ENCODE measurements at regions not wholly inside any gene's neighbourhood (a gene's known extent, or its start where the extent isn't known, plus 50 kb on each side); places are given as distances from the start of the nearest gene placed in this dataset.

DNA sequence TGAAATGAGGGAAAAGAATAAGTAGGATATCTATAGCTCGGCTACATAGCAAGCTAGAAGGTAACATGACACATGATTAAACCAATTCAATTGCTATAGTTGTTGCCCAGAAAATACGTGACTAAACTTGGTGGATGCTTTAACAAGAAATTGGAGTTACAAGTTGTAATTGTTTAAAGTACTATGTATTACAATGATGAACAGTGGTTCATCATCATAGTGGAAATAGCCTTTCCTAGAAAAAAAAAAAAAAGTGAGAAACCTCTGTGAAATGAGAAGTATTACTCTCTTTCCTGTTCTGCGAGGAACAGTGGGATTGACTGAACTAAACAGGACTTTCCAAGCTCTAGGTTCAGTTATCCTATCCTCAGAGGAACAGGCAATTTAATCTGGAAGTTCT lies 209.7 kb upstream of the KLF3 start:
- no peak for TF ChIP-seq CTCF (IDR thresholded peaks at IDR 0.05)
- no peak for TF ChIP-seq POLR2A (IDR thresholded peaks at IDR 0.05)
- Histone ChIP-seq H3K4me1 (peaks cover 0 to 9% (median 2%) of the 10 kb centered on the region in 4 donors), H3K27me3 (no peaks in the 10 kb centered on the region), H3K9me3 (no peaks in the 10 kb centered on the region), H3K4me3 (no peak overlapping the region), H3K27ac (no peak overlapping the region), H3K36me3 (no peaks in the 10 kb centered on the region)
- no peak for DNase-seq

DNA sequence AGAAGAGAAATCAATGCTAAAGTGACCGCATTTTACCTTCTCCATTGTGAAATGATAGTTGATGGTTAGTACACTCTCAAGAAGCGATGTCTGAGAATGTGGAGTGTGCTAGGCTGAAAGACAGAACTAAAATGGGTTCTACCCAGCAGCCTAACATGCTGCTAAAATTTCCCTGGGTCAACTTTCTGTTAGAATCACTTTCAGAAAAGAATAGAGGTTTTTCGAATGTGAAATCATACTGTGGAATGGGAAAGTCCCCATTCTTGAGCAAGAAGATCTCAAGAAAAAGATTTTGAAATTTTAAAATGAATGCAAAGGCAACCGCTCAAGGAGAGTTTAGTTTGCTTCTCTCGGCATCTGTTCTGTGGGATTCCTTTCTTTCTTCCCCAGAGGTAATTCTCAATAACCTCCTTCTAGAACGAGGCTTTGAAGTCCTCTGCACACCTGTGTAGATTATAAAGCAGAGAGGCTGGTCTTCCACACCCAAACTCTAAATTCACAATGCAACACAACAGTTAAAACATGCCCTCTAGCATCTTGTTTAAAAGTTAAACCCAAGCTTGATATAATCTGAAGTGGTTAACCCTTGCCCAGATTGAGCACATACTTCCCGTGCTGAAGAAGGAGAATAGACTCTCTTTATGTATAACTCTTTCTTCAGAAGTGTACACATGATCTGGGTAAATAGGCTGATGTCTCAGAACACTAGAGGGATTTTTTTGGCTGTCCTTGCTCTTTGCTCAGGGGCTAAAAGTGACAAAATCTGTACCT lies 208.7 kb upstream of the KLF3 start:
- no peaks in the 10 kb centered on the region for H3K4me1 ChIP-seq
- no peaks in the 10 kb centered on the region for H3K9me3 ChIP-seq
- H3K36me3 ChIP-seq = no peaks in the 10 kb centered on the region
- no peak for DNase-seq
- no peaks in the 10 kb centered on the region for H3K27me3 ChIP-seq
- TF ChIP-seq CTCF (IDR thresholded peaks at IDR 0.05) (no peak), POLR2A (IDR thresholded peaks at IDR 0.05) (no peak)
- H3K4me3 ChIP-seq = no peak overlapping the region
- H3K27ac ChIP-seq = no peak overlapping the region

DNA sequence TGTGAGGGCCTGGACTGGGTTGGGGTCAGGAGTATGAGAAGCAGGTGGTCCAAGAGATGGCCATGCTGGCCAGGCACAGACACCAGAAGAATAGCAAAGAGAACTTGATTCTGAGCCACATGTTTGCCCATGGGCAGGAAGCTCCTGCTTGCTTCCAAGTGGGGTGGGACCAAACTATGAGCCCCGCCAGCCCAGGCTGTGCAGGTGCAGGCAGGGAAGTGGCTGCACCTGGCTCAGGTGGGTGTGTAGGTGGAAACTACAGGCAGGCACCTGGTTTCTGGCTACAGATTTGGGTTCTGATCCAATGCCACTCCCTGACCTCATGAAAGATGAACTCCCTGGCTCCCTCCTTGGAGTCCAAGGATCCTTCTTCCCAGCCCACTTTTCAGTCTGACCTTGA lies 207.9 kb upstream of the KLF3 start:
- H3K9me3 ChIP-seq = no peaks in the 10 kb centered on the region
- no peaks in the 10 kb centered on the region for H3K27me3 ChIP-seq
- no peaks in the 10 kb centered on the region for H3K4me1 ChIP-seq
- DNase-seq = peak in 1 of 3 donors; percentile 56
- TF ChIP-seq POLR2A (IDR thresholded peaks at IDR 0.05) (no peak), CTCF (IDR thresholded peaks at IDR 0.05) (no peak)
- H3K27ac ChIP-seq = no peak overlapping the region
- H3K36me3 ChIP-seq = no peaks in the 10 kb centered on the region
- no peak overlapping the region for H3K4me3 ChIP-seq

DNA sequence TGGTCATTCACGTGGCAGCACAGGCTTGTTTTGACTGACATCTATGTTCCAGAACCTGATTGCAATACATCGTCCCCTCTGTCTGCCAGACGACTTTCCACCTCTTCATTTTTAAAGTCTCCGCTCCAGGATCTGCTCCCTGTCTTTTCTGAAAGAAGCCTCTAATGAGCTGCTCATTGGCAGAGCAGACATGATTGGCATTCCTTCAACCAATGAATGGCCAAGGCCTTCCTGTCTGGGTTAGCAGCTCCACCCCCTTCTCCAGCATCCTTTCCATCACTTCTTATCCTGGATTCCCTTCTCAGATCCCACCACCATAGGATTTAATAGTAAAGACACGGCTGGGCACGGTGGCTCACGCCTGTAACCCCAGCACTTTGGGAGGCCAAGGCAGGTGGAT lies 202.7 kb upstream of the KLF3 start:
- H3K4me1 ChIP-seq = no peaks in the 10 kb centered on the region
- no peak overlapping the region for H3K4me3 ChIP-seq
- TF ChIP-seq POLR2A (IDR thresholded peaks at IDR 0.05) (no peak), CTCF (IDR thresholded peaks at IDR 0.05) (no peak)
- H3K27ac ChIP-seq = no peak overlapping the region
- no peaks in the 10 kb centered on the region for H3K9me3 ChIP-seq
- no peak for DNase-seq
- H3K36me3 ChIP-seq = no peaks in the 10 kb centered on the region
- H3K27me3 ChIP-seq = no peaks in the 10 kb centered on the region

GRCh38 chr4:38462367-38463055 lies 201.5 kb upstream of the KLF3 start:
- DNase-seq = peak in 1 of 3 donors; percentile 45
- no peaks in the 10 kb centered on the region for H3K27me3 ChIP-seq
- TF ChIP-seq CTCF (IDR thresholded peaks at IDR 0.05) = no peak
- TF ChIP-seq POLR2A (IDR thresholded peaks at IDR 0.05) = no peak

More at GRCh38 chr4:38462367-38463055, 201.5 kb upstream of the KLF3 start:
- no peaks in the 10 kb centered on the region for H3K36me3 ChIP-seq
- no peak overlapping the region for H3K27ac ChIP-seq
- no peaks in the 10 kb centered on the region for H3K9me3 ChIP-seq
- no peaks in the 10 kb centered on the region for H3K4me1 ChIP-seq
- no peak overlapping the region for H3K4me3 ChIP-seq

Data from Peyer's patch (tissue), 4 donors.